HCT116 (cell line): ENCODE measurements at regions not wholly inside any gene's neighbourhood (a gene's known extent, or its start where the extent isn't known, plus 50 kb on each side); places are given as distances from the start of the nearest gene placed in this dataset.

Source experiments
- EZH2 ChIP-seq: fragments of 200-600 bp; sonication (generic); IDR thresholded peaks from 2 replicates; pipeline ENCODE4 v1.6.1; 2017; ENCODE audit warnings: antibody characterized with exemption, mixed run types
- REST ChIP-seq: IDR thresholded peaks from 2 replicates; pipeline ENCODE4 v1.6.1; 2012; ENCODE audit warnings: low read depth

GRCh38 chr6:92166666-92167065, 1252.7 kb downstream of the EPHA7 start:
- no peak for TF ChIP-seq EZH2
- TF ChIP-seq REST, result no peak
